HG03025 (cell line): ENCODE measurements at regions not wholly inside any gene's neighbourhood (a gene's known extent, or its start where the extent isn't known, plus 50 kb on each side); places are given as distances from the start of the nearest gene placed in this dataset.
"Not testable (repeated sequence)": the region's sequence is repeated elsewhere in the genome, so short reads cannot be mapped to it uniquely, and the experiment has no call there.

Experiments used
- ATAC-seq: cut with Tn5 transposase; IDR thresholded peaks from one replicate; pipeline ENCODE4 v1.9.1; 2021; ENCODE audit warnings: mild to moderate bottlenecking, moderate library complexity; ENCODE audit not compliant: unreplicated experiment, low FRiP score

- ATAC-seq = no peak
Observed at GRCh38 chr11:15300341-15300740, 185.6 kb downstream of the INSC start.

- no peak for ATAC-seq
Observed at GRCh38 chr11:15307619-15308024, 192.9 kb downstream of the INSC start.

GRCh38 chr11:15308840-15309239 is 194.1 kb downstream of the INSC start:
- no peak for ATAC-seq

GRCh38 chr11:15309296-15309695 is 194.6 kb downstream of the INSC start:
- no peak for ATAC-seq

- ATAC-seq = no peak
Observed at GRCh38 chr11:15313862-15314261, 199.1 kb downstream of the INSC start.

GRCh38 chr11:15318814-15319213 is 204.1 kb downstream of the INSC start:
- ATAC-seq = no peak

GRCh38 chr11:15326520-15326919 is 211.8 kb downstream of the INSC start:
- ATAC-seq = no peak

GRCh38 chr11:15327786-15328231 is 213.1 kb downstream of the INSC start:
- no peak for ATAC-seq

GRCh38 chr11:15333407-15333806 is 218.7 kb downstream of the INSC start:
- ATAC-seq = no peak

- no peak for ATAC-seq
Observed at GRCh38 chr11:15334766-15335165, 220.0 kb downstream of the INSC start.

- ATAC-seq = no peak
Observed at GRCh38 chr11:15336021-15336420, 221.3 kb downstream of the INSC start.

GRCh38 chr11:15339302-15339701 is 224.6 kb downstream of the INSC start:
- no peak for ATAC-seq

GRCh38 chr11:15341587-15341986 is 226.9 kb downstream of the INSC start:
- ATAC-seq = no peak

- no peak for ATAC-seq
Observed at GRCh38 chr11:15342163-15342562, 227.4 kb downstream of the INSC start.

- ATAC-seq = no peak
Observed at GRCh38 chr11:15346907-15347306, 232.2 kb downstream of the INSC start.

- no peak for ATAC-seq
Observed at GRCh38 chr11:15347969-15348734, 233.4 kb downstream of the INSC start.

- ATAC-seq = no peak
Observed at GRCh38 chr11:15349413-15349812, 234.7 kb downstream of the INSC start.

- ATAC-seq = no peak
Observed at GRCh38 chr11:15361316-15361715, 246.6 kb downstream of the INSC start.

GRCh38 chr11:15365286-15365685 is 250.6 kb downstream of the INSC start:
- not testable (repeated sequence) for ATAC-seq

- ATAC-seq = no peak
Observed at GRCh38 chr11:15367695-15368094, 253.0 kb downstream of the INSC start.

- no peak for ATAC-seq
Observed at GRCh38 chr11:15370495-15371147, 255.9 kb downstream of the INSC start.

- no peak for ATAC-seq
Observed at GRCh38 chr11:15371533-15371932, 256.8 kb downstream of the INSC start.
